H9 (cell line): ENCODE measurements at regions not wholly inside any gene's neighbourhood (a gene's known extent, or its start where the extent isn't known, plus 50 kb on each side); places are given as distances from the start of the nearest gene placed in this dataset.

Experiments
- DNase-seq: peaks from one replicate; pipeline ENCODE4 v3.0.0-alpha.2; 2017
- H2AFZ ChIP-seq: one replicate; pipeline ENCODE4 v1.6.1; 2013; ENCODE audit warnings: mild to moderate bottlenecking, low read length, control low read depth, moderate library complexity
- H2AK5ac ChIP-seq: 2 replicates; pipeline ENCODE4 v1.6.1; 2013; ENCODE audit warnings: low read length, control low read depth, mixed read lengths; ENCODE audit not compliant: insufficient read length
- H2BK120ac ChIP-seq: one replicate; pipeline ENCODE4 v1.6.1; 2013; ENCODE audit warnings: low read depth, mild to moderate bottlenecking, low read length, control low read depth, inconsistent platforms; ENCODE audit not compliant: poor library complexity, severe bottlenecking
- H2BK12ac ChIP-seq: 2 replicates; pipeline ENCODE4 v1.6.1; 2013; ENCODE audit warnings: low read length, control low read depth, mixed read lengths, low read depth; ENCODE audit not compliant: insufficient read length
- H2BK15ac ChIP-seq: 2 replicates; pipeline ENCODE4 v1.6.1; 2013; ENCODE audit warnings: low read depth, low read length, control low read depth
- H2BK20ac ChIP-seq: one replicate; pipeline ENCODE4 v1.6.1; 2013; ENCODE audit warnings: low read depth, mild to moderate bottlenecking, low read length, control low read depth, inconsistent platforms; ENCODE audit not compliant: poor library complexity, severe bottlenecking
- H2BK5ac ChIP-seq: 2 replicates; pipeline ENCODE4 v1.6.1; 2013; ENCODE audit warnings: low read length, control low read depth, mixed read lengths; ENCODE audit not compliant: insufficient read length
- H3K14ac ChIP-seq: 2 replicates; pipeline ENCODE4 v1.6.1; 2013; ENCODE audit warnings: low read length, control low read depth; ENCODE audit not compliant: insufficient read depth
- H3K18ac ChIP-seq: 2 replicates; pipeline ENCODE4 v1.6.1; 2013; ENCODE audit warnings: low read depth, mild to moderate bottlenecking, mixed read lengths, low read length, control low read depth; ENCODE audit not compliant: insufficient read length
- H3K23ac ChIP-seq: 2 replicates; pipeline ENCODE4 v1.6.1; 2013; ENCODE audit warnings: low read length, control low read depth, mixed read lengths, low read depth; ENCODE audit not compliant: insufficient read length
- H3K23me2 ChIP-seq: 2 replicates; pipeline ENCODE4 v1.6.1; 2013; ENCODE audit warnings: low read depth, mild to moderate bottlenecking, mixed read lengths, low read length, control low read depth; ENCODE audit not compliant: insufficient read length, poor library complexity, severe bottlenecking
- H3K27ac ChIP-seq: 2 replicates; pipeline ENCODE4 v1.5.1; 2013; ENCODE audit warnings: low read length, control low read depth, mixed read lengths, low read depth; ENCODE audit not compliant: insufficient read length
- H3K27me3 ChIP-seq: 2 replicates; pipeline ENCODE4 v1.6.1; 2013; ENCODE audit warnings: low read length, control low read depth, inconsistent platforms; ENCODE audit not compliant: insufficient read depth
- H3K4ac ChIP-seq: 2 replicates; pipeline ENCODE4 v1.6.1; 2013; ENCODE audit warnings: low read depth, mild to moderate bottlenecking, control low read depth, inconsistent platforms, low read length, moderate library complexity
- H3K4me1 ChIP-seq: 2 replicates; pipeline ENCODE4 v1.6.1; 2013; ENCODE audit warnings: low read length, control low read depth, inconsistent platforms; ENCODE audit not compliant: insufficient read depth
- H3K4me2 ChIP-seq: 2 replicates; pipeline ENCODE4 v1.6.1; 2013; ENCODE audit warnings: low read length, control low read depth, mixed read lengths; ENCODE audit not compliant: insufficient read length, insufficient read depth
- H3K56ac ChIP-seq: 2 replicates; pipeline ENCODE4 v1.6.1; 2013; ENCODE audit warnings: low read depth, mild to moderate bottlenecking, mixed read lengths, low read length, control low read depth; ENCODE audit not compliant: insufficient read length
- H3K79me1 ChIP-seq: 2 replicates; pipeline ENCODE4 v1.6.1; 2013; ENCODE audit warnings: low read depth, mild to moderate bottlenecking, moderate library complexity, low read length, control low read depth, inconsistent platforms; ENCODE audit not compliant: insufficient read depth, poor library complexity, severe bottlenecking
- H3K79me2 ChIP-seq: 2 replicates; pipeline ENCODE4 v1.6.1; 2013; ENCODE audit warnings: low read length, control low read depth, inconsistent platforms; ENCODE audit not compliant: insufficient read depth
- H3K9ac ChIP-seq: 2 replicates; pipeline ENCODE4 v1.6.1; 2013; ENCODE audit warnings: low read length, control low read depth, mixed read lengths; ENCODE audit not compliant: insufficient read length; ENCODE audit errors: extremely low read depth
- H3K9me3 ChIP-seq: one replicate; pipeline ENCODE4 v1.6.1; 2013; ENCODE audit warnings: low read depth, low read length, inconsistent platforms; ENCODE audit not compliant: control insufficient read depth
- H3T11ph ChIP-seq: one replicate; pipeline ENCODE4 v1.6.1; 2013; ENCODE audit warnings: mild to moderate bottlenecking, low read length, control low read depth, inconsistent platforms
- H4K20me1 ChIP-seq: one replicate; pipeline ENCODE4 v1.6.1; 2013; ENCODE audit not compliant: control insufficient read depth, insufficient read length, insufficient read depth
- H4K5ac ChIP-seq: 2 replicates; pipeline ENCODE4 v1.6.1; 2013; ENCODE audit warnings: low read depth, mild to moderate bottlenecking, mixed read lengths, low read length, control low read depth; ENCODE audit not compliant: insufficient read length
- H4K8ac ChIP-seq: replicated peaks from 2 replicates; pipeline ENCODE4 v1.6.1; 2013; ENCODE audit warnings: low read length, control low read depth, mixed read lengths, low read depth; ENCODE audit not compliant: insufficient read length
- H4K91ac ChIP-seq: 2 replicates; pipeline ENCODE4 v1.6.1; 2013; ENCODE audit warnings: low read depth, mild to moderate bottlenecking, moderate library complexity, mixed read lengths, low read length, control low read depth; ENCODE audit not compliant: insufficient read length
- H3K27ac Mint-ChIP-seq, 3 experiments: 2 replicates in 2 of 3; 3 replicates in 1 of 3; pipeline ENCODE4 v1.8.0; 2020 to 2021; ENCODE audit warnings: mixed read lengths in 3 of 3, mild to moderate bottlenecking in 1 of 3, moderate library complexity in 1 of 3
- H3K27me3 Mint-ChIP-seq: 2 replicates; pipeline ENCODE4 v1.8.0; 2021; ENCODE audit warnings: low read depth, mild to moderate bottlenecking, moderate library complexity, mixed read lengths
- H3K36me3 Mint-ChIP-seq, 3 experiments: 2 replicates in 2 of 3; 3 replicates in 1 of 3; pipeline ENCODE4 v1.8.0; 2020 to 2021; ENCODE audit warnings: low read depth in 3 of 3, mixed read lengths in 3 of 3; ENCODE audit not compliant: insufficient read depth in 1 of 3
- H3K4me1 Mint-ChIP-seq, 2 experiments: 2 replicates each; pipeline ENCODE4 v1.8.0; 2020; ENCODE audit warnings: mixed read lengths in 2 of 2
- H3K4me3 Mint-ChIP-seq, 2 experiments: 2 replicates in 1 of 2; 3 replicates in 1 of 2; pipeline ENCODE4 v1.8.0; 2020 to 2021; ENCODE audit warnings: mild to moderate bottlenecking in 2 of 2, mixed read lengths in 2 of 2, moderate library complexity in 1 of 2
- H3K9me3 Mint-ChIP-seq, 2 experiments: 2 replicates in 1 of 2; 3 replicates in 1 of 2; pipeline ENCODE4 v1.8.0; 2020; ENCODE audit warnings: mild to moderate bottlenecking in 2 of 2, mixed read lengths in 2 of 2, moderate library complexity in 1 of 2
- CTCF ChIP-seq: fragments of 200-600 bp; sonication (generic); conservative IDR thresholded peaks from 3 replicates; pipeline ENCODE4 v1.8.0; 2021; ENCODE audit warnings: antibody characterized with exemption, mild to moderate bottlenecking
- WGBS: extraction: QIAGEN DNeasy Blood & Tissue Kit; methylation state at CpG from one replicate; pipeline ENCODE4 v1.1.7; 2013; ENCODE audit warnings: missing lambda C conversion rate, low lambda C conversion rate, mixed read lengths; ENCODE audit not compliant: insufficient read length; ENCODE audit errors: extremely low coverage; 5-methylcytosine and 5-hydroxymethylcytosine counted together

GRCh38 chr11:25991476-25991875 is 340.5 kb upstream of the ANO3 start:
- Histone ChIP-seq H4K8ac (no peak overlapping the region), H3K79me2 (no peaks in the 10 kb centered on the region), H3K4me1 (no peaks in the 10 kb centered on the region), H4K20me1 (no peaks in the 10 kb centered on the region), H2AFZ (no peak overlapping the region), H3K79me1 (no peaks in the 10 kb centered on the region), H2BK120ac (no peak overlapping the region), H3K23me2 (no peaks in the 10 kb centered on the region), H3K27me3 (no peaks in the 10 kb centered on the region), H4K5ac (no peak overlapping the region), H2BK20ac (no peak overlapping the region), H3K23ac (no peak overlapping the region), H3K9me3 (no peaks in the 10 kb centered on the region), H2AK5ac (no peak overlapping the region), H3K4ac (no peak overlapping the region), H3K18ac (no peak overlapping the region), H2BK12ac (no peak overlapping the region), H3K14ac (no peak overlapping the region), H4K91ac (no peak overlapping the region), H3K27ac (no peak overlapping the region), H2BK5ac (no peak overlapping the region), H2BK15ac (no peak overlapping the region), H3K9ac (no peak overlapping the region), H3T11ph (no peak overlapping the region), H3K56ac (no peak overlapping the region), H3K4me2 (no peak overlapping the region)
- no peak for TF ChIP-seq CTCF
- Mint-ChIP-seq H3K27me3 (no peaks in the 10 kb centered on the region), H3K4me3 (no peak overlapping the region), H3K4me1 (no peaks in the 10 kb centered on the region), H3K9me3 (no peaks in the 10 kb centered on the region), H3K27ac (no peak overlapping the region), H3K36me3 (no peaks in the 10 kb centered on the region)
- no peak for DNase-seq
- WGBS: no CpG with 5 or more reads among the region's 2 CpGs
